ENCODE measurements at regions not wholly inside any gene's neighbourhood (a gene's known extent, or its start where the extent isn't known, plus 50 kb on each side); places are given as distances from the start of the nearest gene placed in this dataset.

- Histone ChIP-seq H3K27ac (no peak overlapping the region), H3K9me3 (no peaks in the 10 kb centered on the region), H3K27me3 (no peaks in the 10 kb centered on the region), H3K4me1 (no peaks in the 10 kb centered on the region), H3K4me3 (no peak overlapping the region), H3K36me3 (no peaks in the 10 kb centered on the region)
- DNase-seq (ENCODE audit: low spot score), result no peak
- no peak for TF ChIP-seq CTCF (IDR thresholded peaks at IDR 0.05)
These were observed 87.7 kb upstream of the LYPLAL1 start for GRCh38 chr1:219085988-219086387.

GRCh38 chr1:219086956-219087469 lies 86.7 kb upstream of the LYPLAL1 start:
- H3K27ac ChIP-seq, result no peak overlapping the region

GRCh38 chr1:219088778-219089557 lies 84.7 kb upstream of the LYPLAL1 start:
- Histone ChIP-seq H3K27me3 (no peaks in the 10 kb centered on the region), H3K9me3 (peaks cover 0 to 6% of the 10 kb centered on the region in 2 donors), H3K4me1 (no peaks in the 10 kb centered on the region), H3K27ac (no peak overlapping the region), H3K36me3 (no peaks in the 10 kb centered on the region), H3K4me3 (no peak overlapping the region)
- TF ChIP-seq CTCF (IDR thresholded peaks at IDR 0.05), result no peak
- peak; percentile 83 for DNase-seq (ENCODE audit: low spot score)

More at GRCh38 chr1:219086956-219087469, 86.7 kb upstream of the LYPLAL1 start:
- no peaks in the 10 kb centered on the region for H3K4me1 ChIP-seq
- H3K27me3 ChIP-seq, result no peaks in the 10 kb centered on the region
- TF ChIP-seq CTCF (IDR thresholded peaks at IDR 0.05), result no peak
- no peak overlapping the region for H3K4me3 ChIP-seq
- no peak for DNase-seq (ENCODE audit: low spot score)
- H3K9me3 ChIP-seq, result no peaks in the 10 kb centered on the region
- no peaks in the 10 kb centered on the region for H3K36me3 ChIP-seq

- no peak for TF ChIP-seq CTCF (IDR thresholded peaks at IDR 0.05)
- H3K9me3 ChIP-seq, result peaks cover 0 to 6% of the 10 kb centered on the region in 2 donors
- no peak for DNase-seq (ENCODE audit: low spot score)
- H3K4me3 ChIP-seq, result no peak overlapping the region
- no peaks in the 10 kb centered on the region for H3K36me3 ChIP-seq
- no peaks in the 10 kb centered on the region for H3K27me3 ChIP-seq
- no peak overlapping the region for H3K27ac ChIP-seq
- no peaks in the 10 kb centered on the region for H3K4me1 ChIP-seq
These were observed 83.1 kb upstream of the LYPLAL1 start for GRCh38 chr1:219090607-219091006.

- peaks cover 0 to 6% of the 10 kb centered on the region in 2 donors for H3K9me3 ChIP-seq
- DNase-seq (ENCODE audit: low spot score), result no peak
- H3K27ac ChIP-seq, result no peak overlapping the region
- TF ChIP-seq CTCF (IDR thresholded peaks at IDR 0.05), result no peak
- no peaks in the 10 kb centered on the region for H3K27me3 ChIP-seq
- H3K36me3 ChIP-seq, result no peaks in the 10 kb centered on the region
- H3K4me1 ChIP-seq, result no peaks in the 10 kb centered on the region
- no peak overlapping the region for H3K4me3 ChIP-seq
These were observed 81.5 kb upstream of the LYPLAL1 start for GRCh38 chr1:219092206-219092605.
